ENCODE measurements at regions not wholly inside any gene's neighbourhood (a gene's known extent, or its start where the extent isn't known, plus 50 kb on each side); places are given as distances from the start of the nearest gene placed in this dataset.

GRCh38 chrX:99480728-99481127 lies 929.3 kb downstream of the PCDH19 start:
- Mint-ChIP-seq H3K27me3 (ENCODE audit: unreplicated experiment) (no peaks in the 10 kb centered on the region), H3K27ac (ENCODE audit: unreplicated experiment) (no peak overlapping the region), H3K9me3 (ENCODE audit: unreplicated experiment) (no peaks in the 10 kb centered on the region), H3K4me1 (ENCODE audit: low read depth, unreplicated experiment) (no peaks in the 10 kb centered on the region), H3K36me3 (ENCODE audit: unreplicated experiment) (no peaks in the 10 kb centered on the region), H3K4me3 (ENCODE audit: unreplicated experiment) (no peak overlapping the region)
- no peak for TF ChIP-seq CTCF (IDR thresholded peaks at IDR 0.05; ENCODE audit: partially characterized antibody, unreplicated experiment)
- no peak for DNase-seq

GRCh38 chrX:99469439-99469838 lies 940.6 kb downstream of the PCDH19 start:
- Mint-ChIP-seq H3K9me3 (ENCODE audit: unreplicated experiment) (no peaks in the 10 kb centered on the region), H3K27me3 (ENCODE audit: unreplicated experiment) (no peaks in the 10 kb centered on the region), H3K27ac (ENCODE audit: unreplicated experiment) (no peak overlapping the region), H3K4me1 (ENCODE audit: low read depth, unreplicated experiment) (no peaks in the 10 kb centered on the region), H3K4me3 (ENCODE audit: unreplicated experiment) (no peak overlapping the region), H3K36me3 (ENCODE audit: unreplicated experiment) (no peaks in the 10 kb centered on the region)
- no peak for TF ChIP-seq CTCF (IDR thresholded peaks at IDR 0.05; ENCODE audit: partially characterized antibody, unreplicated experiment)
- DNase-seq = no peak

GRCh38 chrX:99468993-99469392 lies 941.1 kb downstream of the PCDH19 start:
- no peaks in the 10 kb centered on the region for H3K4me1 Mint-ChIP-seq (ENCODE audit: low read depth, unreplicated experiment)

GRCh38 chrX:99461223-99461622 lies 948.9 kb downstream of the PCDH19 start:
- H3K9me3 Mint-ChIP-seq (ENCODE audit: unreplicated experiment) = peaks cover 3% of the 10 kb centered on the region
- no peak overlapping the region for H3K4me3 Mint-ChIP-seq (ENCODE audit: unreplicated experiment)
- H3K36me3 Mint-ChIP-seq (ENCODE audit: unreplicated experiment) = no peaks in the 10 kb centered on the region

More at GRCh38 chrX:99468993-99469392, 941.1 kb downstream of the PCDH19 start:
- no peak overlapping the region for H3K4me3 Mint-ChIP-seq (ENCODE audit: unreplicated experiment)
- TF ChIP-seq CTCF (IDR thresholded peaks at IDR 0.05; ENCODE audit: partially characterized antibody, unreplicated experiment) = no peak
- no peaks in the 10 kb centered on the region for H3K9me3 Mint-ChIP-seq (ENCODE audit: unreplicated experiment)
- no peaks in the 10 kb centered on the region for H3K27me3 Mint-ChIP-seq (ENCODE audit: unreplicated experiment)
- no peak overlapping the region for H3K27ac Mint-ChIP-seq (ENCODE audit: unreplicated experiment)
- DNase-seq = no peak
- no peaks in the 10 kb centered on the region for H3K36me3 Mint-ChIP-seq (ENCODE audit: unreplicated experiment)

GRCh38 chrX:99445336-99445735 lies 964.7 kb downstream of the PCDH19 start:
- H3K4me3 Mint-ChIP-seq (ENCODE audit: unreplicated experiment) = no peak overlapping the region
- TF ChIP-seq CTCF (IDR thresholded peaks at IDR 0.05; ENCODE audit: partially characterized antibody, unreplicated experiment) = no peak
- H3K27me3 Mint-ChIP-seq (ENCODE audit: unreplicated experiment) = no peaks in the 10 kb centered on the region
- H3K4me1 Mint-ChIP-seq (ENCODE audit: low read depth, unreplicated experiment) = no peaks in the 10 kb centered on the region
- no peaks in the 10 kb centered on the region for H3K36me3 Mint-ChIP-seq (ENCODE audit: unreplicated experiment)
- DNase-seq = no peak
- H3K9me3 Mint-ChIP-seq (ENCODE audit: unreplicated experiment) = no peaks in the 10 kb centered on the region
- H3K27ac Mint-ChIP-seq (ENCODE audit: unreplicated experiment) = no peak overlapping the region

More at GRCh38 chrX:99461223-99461622, 948.9 kb downstream of the PCDH19 start:
- no peaks in the 10 kb centered on the region for H3K27me3 Mint-ChIP-seq (ENCODE audit: unreplicated experiment)
- H3K27ac Mint-ChIP-seq (ENCODE audit: unreplicated experiment) = no peak overlapping the region
- TF ChIP-seq CTCF (IDR thresholded peaks at IDR 0.05; ENCODE audit: partially characterized antibody, unreplicated experiment) = no peak
- DNase-seq = no peak
- H3K4me1 Mint-ChIP-seq (ENCODE audit: low read depth, unreplicated experiment) = no peaks in the 10 kb centered on the region
